SU-DHL-6 (cell line): ENCODE measurements at regions not wholly inside any gene's neighbourhood (a gene's known extent, or its start where the extent isn't known, plus 50 kb on each side); places are given as distances from the start of the nearest gene placed in this dataset.

Experiments used
- H2AFZ ChIP-seq: fragments of 200-600 bp; sonication (generic); 2 replicates; pipeline ENCODE4 v1.6.1; 2014; ENCODE audit warnings: low read depth, mild to moderate bottlenecking, moderate library complexity, mixed read lengths, antibody characterized with exemption, low read length; ENCODE audit not compliant: severe bottlenecking
- H3F3A ChIP-seq: fragments of 200-600 bp; shearing (Covaris generic); 2 replicates; pipeline ENCODE4 v1.6.0; 2016; ENCODE audit warnings: antibody characterized with exemption, mild to moderate bottlenecking; ENCODE audit not compliant: insufficient read depth
- H3K27ac ChIP-seq: fragments of 200-600 bp; sonication (generic); 2 replicates; pipeline ENCODE4 v1.5.1; 2016; ENCODE audit warnings: low read depth, mild to moderate bottlenecking, low read length, moderate library complexity, mixed read lengths
- H3K27me3 ChIP-seq: fragments of 200-600 bp; sonication (generic), shearing (Covaris generic); 2 replicates; pipeline ENCODE4 v1.6.0; 2014; ENCODE audit warnings: mild to moderate bottlenecking, low read length
- H3K36me3 ChIP-seq: fragments of 200-600 bp; sonication (generic); 2 replicates; pipeline ENCODE4 v1.6.1; 2014; ENCODE audit warnings: mild to moderate bottlenecking, low read length, mixed read lengths
- H3K4me2 ChIP-seq: fragments of 300-600, 200-600 bp; shearing (Covaris generic), sonication (generic); 2 replicates; pipeline ENCODE4 v1.6.0; 2014; ENCODE audit warnings: low read length, low read depth, mild to moderate bottlenecking; ENCODE audit not compliant: poor library complexity, severe bottlenecking
- H3K4me3 ChIP-seq: fragments of 200-600 bp; sonication (generic); 2 replicates; pipeline ENCODE4 v1.5.1; 2014; ENCODE audit warnings: antibody characterized with exemption, low read length, mild to moderate bottlenecking, mixed read lengths; ENCODE audit not compliant: insufficient read depth, poor library complexity, severe bottlenecking
- H3K79me2 ChIP-seq: fragments of 200-600 bp; sonication (generic); 2 replicates; pipeline ENCODE4 v1.6.1; 2014; ENCODE audit warnings: mild to moderate bottlenecking, low read length, moderate library complexity; ENCODE audit not compliant: insufficient read depth
- H3K9ac ChIP-seq: fragments of 200-600 bp; sonication (generic); 2 replicates; pipeline ENCODE4 v1.7.0; 2014; ENCODE audit warnings: mild to moderate bottlenecking, low read length
- H3K9me2 ChIP-seq: fragments of 200-600 bp; sonication (generic); replicated peaks from 2 replicates; pipeline ENCODE4 v1.6.1; 2014; ENCODE audit warnings: low read length; ENCODE audit not compliant: insufficient read depth
- H3K9me3 ChIP-seq: fragments of 200-600 bp; sonication (generic); 2 replicates; pipeline ENCODE4 v1.6.1; 2014; ENCODE audit warnings: low read length, mixed read lengths; ENCODE audit not compliant: insufficient read depth
- H4K20me1 ChIP-seq: fragments of 200-600 bp; sonication (generic); 2 replicates; pipeline ENCODE4 v1.6.1; 2014; ENCODE audit warnings: low read depth, mild to moderate bottlenecking, antibody characterized with exemption, low read length, moderate library complexity, mixed read lengths
- CTCF ChIP-seq: fragments of 200-600 bp; sonication (generic); IDR thresholded peaks from one replicate; pipeline ENCODE4 v1.5.1; 2017; ENCODE audit warnings: antibody characterized with exemption, mild to moderate bottlenecking, low read length, moderate library complexity; ENCODE audit not compliant: insufficient read depth, poor library complexity, severe bottlenecking
- EZH2phosphoT487 ChIP-seq: fragments of 200-600 bp; sonication (generic), shearing (Covaris generic); conservative IDR thresholded peaks from 2 replicates; pipeline ENCODE4 v1.6.1; 2018; ENCODE audit warnings: mild to moderate bottlenecking, antibody characterized with exemption, low read length, moderate library complexity, mixed read lengths

GRCh38 chr2:43126817-43127207, 99.6 kb downstream of the ZFP36L2 start:
- Histone ChIP-seq H3K79me2 (no peaks in the 10 kb centered on the region), H3K4me2 (no peak overlapping the region), H4K20me1 (no peaks in the 10 kb centered on the region), H3K4me3 (no peak overlapping the region), H3K9me3 (no peaks in the 10 kb centered on the region), H3K36me3 (no peaks in the 10 kb centered on the region), H3K9me2 (no peaks in the 10 kb centered on the region), H3K27me3 (no peaks in the 10 kb centered on the region), H3K27ac (no peak overlapping the region), H2AFZ (no peak overlapping the region), H3K9ac (no peak overlapping the region), H3F3A (peaks cover 4% of the 10 kb centered on the region)
- TF ChIP-seq EZH2phosphoT487, result no peak
- no peak for TF ChIP-seq CTCF

DNA sequence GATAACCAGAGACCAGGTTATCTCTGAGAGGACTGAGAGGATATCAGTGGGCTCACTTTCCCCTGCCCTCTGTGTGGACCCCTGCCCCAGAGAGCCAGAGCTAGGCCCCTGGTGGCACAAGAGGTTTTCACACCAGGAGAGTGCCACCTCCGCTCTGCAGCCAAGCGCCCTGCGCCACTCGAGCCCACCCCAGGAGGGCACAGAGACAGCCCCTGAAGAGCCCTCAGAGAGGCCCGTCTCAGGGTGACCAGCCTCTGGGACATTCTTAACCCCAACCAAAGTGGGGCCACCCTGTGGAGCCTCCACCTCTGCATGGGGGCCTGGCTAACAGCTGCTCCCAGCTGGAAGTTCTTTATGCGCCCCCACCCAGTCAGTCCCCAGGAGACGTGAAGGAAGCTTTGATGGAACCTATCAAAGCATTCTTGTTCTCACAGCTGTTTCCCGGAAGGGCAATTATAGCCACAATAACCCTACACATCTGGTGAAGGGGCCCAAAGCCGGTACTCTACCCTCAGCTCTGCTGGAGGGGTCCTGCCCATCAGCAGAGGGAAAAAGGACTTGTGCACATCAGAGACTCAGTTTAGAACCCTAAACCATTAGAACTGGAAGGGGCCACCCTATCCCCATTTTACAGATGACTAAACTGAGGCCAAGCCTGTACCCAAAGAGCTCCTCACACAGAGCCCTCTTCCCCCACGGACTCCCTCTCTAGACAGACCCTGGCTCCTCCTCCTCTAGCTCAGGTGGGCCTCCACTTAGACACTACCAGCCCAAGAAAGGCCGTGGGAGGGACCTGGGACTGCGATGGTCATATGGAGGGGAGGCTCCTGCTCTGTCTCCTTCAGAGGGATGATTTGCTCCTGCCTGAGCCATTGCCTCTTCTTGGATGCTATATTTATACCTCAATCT, 101.1 kb downstream of the ZFP36L2 start:
- H4K20me1 ChIP-seq, result no peaks in the 10 kb centered on the region
- no peak overlapping the region for H2AFZ ChIP-seq
- no peaks in the 10 kb centered on the region for H3K79me2 ChIP-seq
- H3K9me3 ChIP-seq, result no peaks in the 10 kb centered on the region
- no peak overlapping the region for H3K9ac ChIP-seq
- H3K27me3 ChIP-seq, result no peaks in the 10 kb centered on the region
- no peak overlapping the region for H3K4me3 ChIP-seq
- no peak overlapping the region for H3K4me2 ChIP-seq
- TF ChIP-seq EZH2phosphoT487 (no peak), CTCF (no peak)
- H3F3A ChIP-seq, result no peaks in the 10 kb centered on the region
- no peak overlapping the region for H3K27ac ChIP-seq
- H3K9me2 ChIP-seq, result no peaks in the 10 kb centered on the region
- no peaks in the 10 kb centered on the region for H3K36me3 ChIP-seq

DNA sequence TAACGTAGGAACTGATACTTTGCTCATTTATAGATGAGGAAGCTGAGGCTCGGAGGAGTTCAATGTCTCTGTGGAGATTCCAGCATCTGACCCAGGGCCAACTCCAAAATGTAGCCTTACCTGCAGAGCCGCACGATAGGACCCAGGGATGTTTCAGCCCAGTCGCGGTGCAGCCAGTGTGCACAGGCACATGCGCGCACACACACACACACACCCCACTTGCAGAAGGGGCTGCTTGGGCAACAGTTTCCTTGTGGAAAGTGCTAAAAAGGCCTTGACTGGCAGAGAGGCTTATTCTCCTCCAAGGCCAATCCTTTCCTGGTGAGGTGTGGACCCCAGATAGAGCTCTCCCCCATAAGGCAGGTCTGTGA, 101.7 kb downstream of the ZFP36L2 start:
- H3F3A ChIP-seq, result no peaks in the 10 kb centered on the region
- H3K4me3 ChIP-seq, result no peak overlapping the region
- no peak overlapping the region for H2AFZ ChIP-seq
- no peaks in the 10 kb centered on the region for H3K9me2 ChIP-seq
- no peaks in the 10 kb centered on the region; the same call in 1 of the 2 replicates for H3K36me3 ChIP-seq
- H3K9me3 ChIP-seq, result no peaks in the 10 kb centered on the region
- H3K27me3 ChIP-seq, result no peaks in the 10 kb centered on the region
- no peaks in the 10 kb centered on the region for H3K79me2 ChIP-seq
- TF ChIP-seq EZH2phosphoT487 (no peak), CTCF (no peak)
- H3K9ac ChIP-seq, result no peak overlapping the region
- H3K27ac ChIP-seq, result no peak overlapping the region
- no peaks in the 10 kb centered on the region for H4K20me1 ChIP-seq
- H3K4me2 ChIP-seq, result no peak overlapping the region
